ENCODE measurements at regions not wholly inside any gene's neighbourhood (a gene's known extent, or its start where the extent isn't known, plus 50 kb on each side); places are given as distances from the start of the nearest gene placed in this dataset.

GRCh38 chr22:44590291-44590690 is 92.3 kb upstream of the RTL6 start:
- ATAC-seq (ENCODE audit: low FRiP score), result no peak
- no peak for TF ChIP-seq CTCF (IDR thresholded peaks at IDR 0.05)
- no peak for DNase-seq (ENCODE audit: low spot score)

GRCh38 chr22:44589831-44590230 is 91.8 kb upstream of the RTL6 start:
- no peak for TF ChIP-seq CTCF (IDR thresholded peaks at IDR 0.05)
- ATAC-seq (ENCODE audit: low FRiP score), result no peak
- no peak for DNase-seq (ENCODE audit: low spot score)

- TF ChIP-seq CTCF (IDR thresholded peaks at IDR 0.05), result no peak
- ATAC-seq (ENCODE audit: low FRiP score), result no peak
- DNase-seq (ENCODE audit: low spot score), result no peak
These were observed 90.3 kb upstream of the RTL6 start for GRCh38 chr22:44588348-44588747.

- DNase-seq (ENCODE audit: low spot score), result no peak
- TF ChIP-seq CTCF (IDR thresholded peaks at IDR 0.05), result no peak
- no peak for ATAC-seq (ENCODE audit: low FRiP score)
These were observed 89.8 kb upstream of the RTL6 start for GRCh38 chr22:44587737-44588310.

- TF ChIP-seq CTCF (IDR thresholded peaks at IDR 0.05), result no peak
- ATAC-seq (ENCODE audit: low FRiP score) (peak; percentile 6), DNase-seq (ENCODE audit: low spot score) (no peak)
These were observed 89.1 kb upstream of the RTL6 start for GRCh38 chr22:44586999-44587736.

- no peak for TF ChIP-seq CTCF (IDR thresholded peaks at IDR 0.05)
- no peak for DNase-seq (ENCODE audit: low spot score)
- ATAC-seq (ENCODE audit: low FRiP score), result no peak
These were observed 88.4 kb upstream of the RTL6 start for GRCh38 chr22:44586351-44586990.

Measured in omental fat pad (tissue), 3 donors.